GOT3 (cell line): ENCODE measurements at regions not wholly inside any gene's neighbourhood (a gene's known extent, or its start where the extent isn't known, plus 50 kb on each side); places are given as distances from the start of the nearest gene placed in this dataset.
"Not testable (repeated sequence)": the region's sequence is repeated elsewhere in the genome, so short reads cannot be mapped to it uniquely, and the experiment has no call there.

ENCODE experiments used
- DNase-seq: peaks from one replicate; lab custom pipeline; 2025; ENCODE audit warnings: mixed read lengths; lab: John Stamatoyannopoulos, UW

- no peak for DNase-seq
Observed at GRCh38 chr5:44542470-44542869, 153.2 kb upstream of the FGF10 start.

GRCh38 chr5:44539602-44539919, 150.3 kb upstream of the FGF10 start:
- DNase-seq = no peak

GRCh38 chr5:44538797-44539601, 149.8 kb upstream of the FGF10 start:
- no peak for DNase-seq

GRCh38 chr5:44536650-44537260, 147.5 kb upstream of the FGF10 start:
- DNase-seq = no peak

GRCh38 chr5:44535621-44536020, 146.4 kb upstream of the FGF10 start:
- DNase-seq = no peak

GRCh38 chr5:44532981-44533380, 143.8 kb upstream of the FGF10 start:
- no peak for DNase-seq

- DNase-seq = not testable (repeated sequence)
Observed at GRCh38 chr5:44531756-44532155, 142.5 kb upstream of the FGF10 start.

- not testable (repeated sequence) for DNase-seq
Observed at GRCh38 chr5:44530783-44531182, 141.6 kb upstream of the FGF10 start.

- DNase-seq = no peak
Observed at GRCh38 chr5:44511596-44511995, 122.4 kb upstream of the FGF10 start.

- DNase-seq = no peak
Observed at GRCh38 chr5:44506561-44506960, 117.3 kb upstream of the FGF10 start.

GRCh38 chr5:44499381-44499780, 110.2 kb upstream of the FGF10 start:
- DNase-seq = no peak

GRCh38 chr5:44497606-44498005, 108.4 kb upstream of the FGF10 start:
- DNase-seq = no peak

- no peak for DNase-seq
Observed at GRCh38 chr5:44495280-44495679, 106.1 kb upstream of the FGF10 start.

GRCh38 chr5:44489759-44490158, 100.5 kb upstream of the FGF10 start:
- no peak for DNase-seq

- DNase-seq = no peak
Observed at GRCh38 chr5:44486591-44486990, 97.4 kb upstream of the FGF10 start.

GRCh38 chr5:44454002-44454401, 64.8 kb upstream of the FGF10 start:
- no peak for DNase-seq

- DNase-seq = no peak
Observed at GRCh38 chr5:44446399-44446798, 57.2 kb upstream of the FGF10 start.

- DNase-seq = no peak
Observed at GRCh38 chr5:44443172-44443571, 54.0 kb upstream of the FGF10 start.

GRCh38 chr5:44441460-44441859, 52.2 kb upstream of the FGF10 start:
- DNase-seq = no peak

- DNase-seq = no peak
Observed at GRCh38 chr5:44440186-44440585, 51.0 kb upstream of the FGF10 start.
